ENCODE measurements at regions not wholly inside any gene's neighbourhood (a gene's known extent, or its start where the extent isn't known, plus 50 kb on each side); places are given as distances from the start of the nearest gene placed in this dataset.
A peak's percentile ranks its signal among the peaks of the same experiment; 100 is the strongest.

DNA sequence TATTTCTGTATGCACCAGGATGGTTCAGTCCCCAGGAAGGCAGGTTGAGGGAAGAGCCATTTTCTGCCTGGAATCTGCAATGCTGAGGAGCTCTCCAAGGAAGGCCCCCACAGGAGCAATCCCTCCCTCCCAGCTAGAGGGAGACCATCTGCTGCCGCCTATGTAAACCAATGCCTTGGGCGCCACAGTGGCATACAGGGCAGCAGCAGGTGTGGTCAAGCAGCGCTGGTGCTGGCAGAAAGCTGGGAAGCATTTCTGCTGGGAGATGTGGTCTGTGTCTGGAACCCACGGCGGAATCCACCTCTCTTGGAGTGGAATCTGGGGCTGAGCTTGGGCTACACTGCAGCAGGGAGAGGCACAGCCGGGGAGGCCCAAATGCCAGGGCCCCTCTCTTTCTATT lies 283.3 kb downstream of the RRAGC start:
- peak in 1 of 3 donors; percentile 17 for DNase-seq

GRCh38 chr1:38571726-38572125 lies 287.8 kb downstream of the RRAGC start:
- peak in 1 of 3 donors; percentile 46 for DNase-seq

DNA sequence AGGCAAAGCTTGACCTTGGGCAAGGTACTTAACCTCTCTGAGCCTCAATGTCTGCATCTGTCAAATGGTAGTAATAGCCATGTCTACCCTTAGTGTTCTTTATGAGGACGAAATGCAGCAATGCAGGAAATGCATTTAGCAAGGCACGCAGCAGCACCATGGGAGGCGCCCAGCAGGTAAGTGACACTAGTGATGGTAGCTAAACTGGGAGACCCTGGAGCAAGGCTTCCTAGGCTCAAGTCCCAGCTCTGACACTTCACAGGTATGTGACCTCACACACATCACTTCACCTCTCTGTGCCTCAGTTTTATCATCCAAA lies 289.0 kb downstream of the RRAGC start:
- no peak for DNase-seq

DNA sequence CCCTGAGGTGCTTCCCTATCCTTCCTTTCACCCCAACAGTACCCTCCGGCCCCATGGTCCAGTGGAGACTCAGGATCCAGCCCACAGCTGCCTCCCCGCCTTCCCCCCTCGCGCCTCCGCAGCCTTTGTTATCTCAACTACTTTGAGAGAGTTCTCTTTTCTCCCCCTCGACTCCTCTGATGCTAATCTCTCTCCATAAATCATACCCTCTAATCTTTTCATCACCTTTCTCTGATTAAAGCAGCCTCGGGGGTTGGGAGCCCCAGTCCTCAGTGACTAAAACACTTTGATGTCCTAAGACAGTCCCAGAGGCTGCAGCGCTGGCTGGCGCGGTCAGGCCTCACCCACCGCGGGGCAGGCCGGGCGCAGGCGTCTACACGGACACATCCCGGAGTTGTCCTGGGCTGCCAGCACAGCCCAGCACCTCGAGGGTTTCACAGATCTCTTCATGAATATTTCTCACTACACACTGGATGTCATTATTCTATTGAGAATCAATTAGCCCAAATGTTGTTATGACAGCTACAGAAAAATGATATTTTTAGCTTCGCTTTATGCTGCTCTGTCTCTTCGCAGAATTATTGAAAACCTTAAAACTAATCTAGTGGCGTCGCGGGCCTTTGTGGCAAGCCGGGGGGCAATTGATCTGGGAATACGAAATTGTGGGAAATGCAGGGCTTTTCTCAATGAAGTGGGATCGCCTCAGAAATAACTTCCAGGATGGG lies 289.5 kb downstream of the RRAGC start:
- no peak for DNase-seq

DNA sequence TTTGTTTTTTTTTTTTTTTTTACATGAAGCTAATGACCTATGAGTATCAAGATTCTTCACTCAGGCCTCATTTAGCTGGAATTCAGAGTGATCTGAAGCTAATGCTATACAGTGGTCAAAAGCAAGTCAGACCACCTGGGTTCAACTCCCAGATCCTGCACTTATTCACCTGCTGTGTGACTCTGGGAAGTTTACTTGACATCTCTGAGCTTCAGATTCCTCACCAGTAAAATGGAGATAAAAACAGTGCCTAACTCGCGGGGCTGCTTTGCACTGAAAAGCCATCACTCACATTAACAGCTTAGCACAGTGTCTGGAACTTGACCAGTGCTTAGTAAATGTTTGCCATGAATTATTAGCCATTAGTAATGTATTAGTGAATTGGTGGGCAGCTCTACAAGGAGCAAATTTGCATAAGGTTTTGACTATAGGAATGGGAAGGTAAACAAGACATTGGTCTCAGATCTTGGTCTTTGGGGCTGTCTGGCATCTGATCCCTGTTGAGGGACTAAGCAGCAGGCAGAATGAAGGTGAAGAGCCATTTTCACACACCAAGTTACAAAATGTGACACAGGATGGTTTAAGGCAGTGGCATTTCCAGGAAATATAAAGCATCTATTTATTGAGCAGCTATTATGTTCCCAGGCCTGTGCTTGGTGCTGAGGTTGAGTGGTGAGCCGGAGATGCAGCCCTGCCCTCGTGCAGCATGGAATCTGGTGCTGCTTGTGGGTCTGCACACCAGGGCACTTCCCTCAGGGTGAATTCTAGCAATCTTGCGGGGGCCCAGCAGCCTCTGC lies 291.3 kb downstream of the RRAGC start:
- no peak for DNase-seq

- DNase-seq: no peak
Measured at GRCh38 chr1:38567401-38567800, 292.2 kb downstream of the RRAGC start.

DNA sequence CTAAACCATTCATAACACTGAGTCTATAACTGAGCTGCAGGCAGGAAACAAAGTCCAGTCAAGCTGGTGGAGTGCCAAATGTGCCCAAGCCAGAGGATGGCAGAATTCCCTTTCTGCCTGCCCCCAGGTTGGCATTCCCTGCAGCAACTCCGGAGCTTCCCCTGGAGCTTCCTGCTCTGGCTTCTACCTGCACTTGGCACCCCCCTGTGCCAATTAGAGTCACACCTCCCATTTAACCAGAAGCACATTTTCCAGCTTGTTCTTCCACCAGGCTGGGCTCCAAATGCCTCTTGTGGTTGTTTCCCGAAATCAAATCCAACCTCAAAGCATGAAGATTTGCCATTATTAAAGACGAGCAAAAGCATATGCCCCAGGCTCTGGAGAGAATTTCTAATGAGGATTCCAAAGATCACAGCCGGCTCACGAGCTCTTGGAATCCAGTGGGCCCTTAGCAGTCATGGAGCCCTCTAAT lies 294.5 kb downstream of the RRAGC start:
- no peak for DNase-seq

GRCh38 chr1:38563942-38564735 lies 295.4 kb downstream of the RRAGC start:
- DNase-seq: no peak

DNA sequence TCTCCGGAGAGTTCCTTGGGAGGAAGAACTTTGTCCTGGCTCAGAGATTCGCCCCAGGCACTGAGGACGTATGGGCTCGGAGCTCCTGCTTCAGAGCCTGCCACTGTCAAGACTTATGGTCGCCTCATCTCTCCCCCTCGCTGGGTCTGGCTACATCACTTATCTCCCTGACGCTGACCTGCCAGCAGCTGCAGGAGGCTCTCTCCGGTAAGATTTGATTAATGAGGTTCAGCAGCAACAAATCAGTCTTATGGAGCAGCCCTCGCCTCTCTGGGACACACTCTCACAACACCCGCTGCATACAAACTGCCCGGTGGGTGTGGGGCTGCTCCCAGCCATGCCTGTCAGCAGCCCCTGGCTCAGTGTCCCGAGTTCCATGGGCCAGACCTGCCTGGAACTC lies 297.8 kb downstream of the RRAGC start:
- DNase-seq: no peak

- DNase-seq: no peak
Measured at GRCh38 chr1:38561110-38561509, 298.5 kb downstream of the RRAGC start.

- no peak for DNase-seq
Measured at GRCh38 chr1:38560457-38560856, 299.1 kb downstream of the RRAGC start.

DNA sequence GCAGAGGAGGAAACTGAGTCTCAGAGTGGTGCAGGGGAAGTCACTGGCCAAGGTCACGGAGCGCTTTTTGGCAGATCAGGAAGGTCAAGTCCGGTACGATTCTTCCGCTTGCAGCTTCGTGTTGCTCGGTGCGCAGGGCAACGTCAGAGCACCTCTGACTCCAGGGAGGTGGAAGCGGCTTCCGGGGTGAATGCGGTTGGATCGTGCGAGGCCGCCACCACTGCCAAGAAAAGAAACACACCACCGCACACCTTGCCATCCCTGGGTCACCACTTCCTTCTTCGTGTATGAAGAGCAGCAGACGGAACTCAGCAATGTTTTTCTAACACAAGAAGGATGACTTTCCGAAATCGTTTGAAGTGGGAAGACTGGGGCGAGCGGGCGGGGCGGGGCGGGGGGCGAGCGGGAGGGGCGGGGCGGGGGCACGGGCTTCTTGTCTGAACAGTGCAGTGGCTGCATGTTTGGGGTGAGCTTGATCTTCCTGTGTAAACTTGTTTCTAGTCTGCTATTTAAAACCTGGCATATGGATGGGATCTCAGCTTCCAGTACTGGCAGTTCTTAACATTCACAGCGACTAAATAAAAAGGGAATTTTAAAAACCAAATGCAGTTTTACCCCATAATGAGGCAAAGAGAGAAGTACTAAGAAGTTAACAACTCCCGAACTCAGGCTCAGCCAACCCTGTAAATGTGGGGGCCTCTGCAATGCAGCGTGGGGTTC lies 300.0 kb downstream of the RRAGC start:
- DNase-seq: peak in 1 of 3 donors; percentile 16

GRCh38 chr1:38558500-38559445 lies 300.8 kb downstream of the RRAGC start:
- DNase-seq: peak in 1 of 3 donors; percentile 13

DNA sequence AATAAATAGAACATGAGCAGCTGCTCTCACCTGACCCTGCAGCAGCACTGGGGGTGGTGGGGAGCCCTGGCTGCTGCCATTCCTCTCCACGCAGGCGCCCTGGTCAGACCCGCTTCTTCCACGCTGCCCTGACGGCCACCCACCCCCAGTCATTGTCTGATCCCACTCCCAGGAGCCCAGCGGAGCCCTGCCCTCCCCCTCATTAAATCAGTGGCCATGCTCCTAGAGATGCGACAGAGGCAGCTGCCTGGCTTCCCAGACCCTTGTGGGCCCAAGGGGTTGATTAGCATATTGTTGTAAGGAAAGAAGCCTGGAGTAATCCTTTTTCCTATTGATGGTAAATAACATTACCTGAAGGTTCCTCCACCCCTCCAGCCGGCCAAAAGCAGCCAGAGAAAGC lies 301.5 kb downstream of the RRAGC start:
- DNase-seq: no peak

DNA sequence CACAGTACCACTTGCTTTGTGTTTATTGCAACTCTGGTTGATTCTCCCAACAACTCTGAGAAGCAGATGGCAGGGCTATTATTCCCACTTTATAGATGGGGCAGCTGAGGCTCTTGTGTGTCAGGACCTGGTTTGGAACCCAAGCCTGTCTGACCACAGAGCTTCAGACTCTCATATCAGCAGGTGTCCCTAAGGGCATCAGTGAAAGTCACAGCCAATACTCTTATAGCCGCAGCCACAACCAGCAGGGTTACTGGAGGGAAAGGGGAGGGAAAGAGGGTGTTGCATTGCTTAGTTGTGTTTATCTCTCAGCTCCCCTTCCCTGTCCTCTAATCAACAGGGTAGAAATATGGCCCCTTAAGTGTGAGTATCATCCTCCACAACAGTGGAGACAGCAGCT lies 304.0 kb downstream of the RRAGC start:
- no peak for DNase-seq

- no peak for DNase-seq
Measured at GRCh38 chr1:38555130-38555529, 304.4 kb downstream of the RRAGC start.

- DNase-seq: no peak
Measured at GRCh38 chr1:38551318-38552307, 308.0 kb downstream of the RRAGC start.

GRCh38 chr1:38549191-38549590 lies 310.4 kb downstream of the RRAGC start:
- no peak for DNase-seq

GRCh38 chr1:38547321-38547720 lies 312.3 kb downstream of the RRAGC start:
- no peak for DNase-seq

Measured in muscle of back (tissue), 3 donors.